ENCODE measurements at regions not wholly inside any gene's neighbourhood (a gene's known extent, or its start where the extent isn't known, plus 50 kb on each side); places are given as distances from the start of the nearest gene placed in this dataset.

DNA sequence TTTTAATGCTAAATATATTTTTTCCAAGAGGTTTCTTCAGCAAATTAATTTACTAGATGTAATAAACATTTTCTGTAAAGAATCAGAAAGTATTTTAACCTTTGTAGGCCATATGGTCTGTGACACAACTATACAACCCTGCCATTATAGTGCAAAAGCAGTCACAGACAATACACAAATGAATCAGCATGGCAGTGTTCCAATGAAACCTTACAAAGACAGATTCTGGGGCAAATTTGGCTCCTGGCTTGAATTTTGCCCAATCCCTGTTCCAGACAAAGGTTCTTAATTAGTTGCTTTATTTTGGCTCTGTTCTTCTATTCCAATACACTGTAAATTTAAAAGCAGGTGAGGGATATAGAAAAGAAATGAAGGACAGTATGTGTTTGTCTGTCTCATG is 352.5 kb downstream of the C12orf50 start:
- H3K27me3 Mint-ChIP-seq (ENCODE audit: insufficient read depth, unreplicated experiment), result no peaks in the 10 kb centered on the region
- POLR2A ChIA-PET, result no interaction called here
- no peaks in the 10 kb centered on the region for H3K36me3 Mint-ChIP-seq (ENCODE audit: insufficient read depth, unreplicated experiment)
- H3K4me3 Mint-ChIP-seq (ENCODE audit: unreplicated experiment), result no peak overlapping the region
- DNase-seq (ENCODE audit: unreplicated experiment), result peak; percentile 45
- TF ChIP-seq, protein P1, sequence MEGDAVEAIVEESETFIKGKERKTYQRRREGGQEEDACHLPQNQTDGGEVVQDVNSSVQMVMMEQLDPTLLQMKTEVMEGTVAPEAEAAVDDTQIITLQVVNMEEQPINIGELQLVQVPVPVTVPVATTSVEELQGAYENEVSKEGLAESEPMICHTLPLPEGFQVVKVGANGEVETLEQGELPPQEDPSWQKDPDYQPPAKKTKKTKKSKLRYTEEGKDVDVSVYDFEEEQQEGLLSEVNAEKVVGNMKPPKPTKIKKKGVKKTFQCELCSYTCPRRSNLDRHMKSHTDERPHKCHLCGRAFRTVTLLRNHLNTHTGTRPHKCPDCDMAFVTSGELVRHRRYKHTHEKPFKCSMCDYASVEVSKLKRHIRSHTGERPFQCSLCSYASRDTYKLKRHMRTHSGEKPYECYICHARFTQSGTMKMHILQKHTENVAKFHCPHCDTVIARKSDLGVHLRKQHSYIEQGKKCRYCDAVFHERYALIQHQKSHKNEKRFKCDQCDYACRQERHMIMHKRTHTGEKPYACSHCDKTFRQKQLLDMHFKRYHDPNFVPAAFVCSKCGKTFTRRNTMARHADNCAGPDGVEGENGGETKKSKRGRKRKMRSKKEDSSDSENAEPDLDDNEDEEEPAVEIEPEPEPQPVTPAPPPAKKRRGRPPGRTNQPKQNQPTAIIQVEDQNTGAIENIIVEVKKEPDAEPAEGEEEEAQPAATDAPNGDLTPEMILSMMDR (IDR thresholded peaks at IDR 0.05; ENCODE audit: unreplicated experiment), result no peak
- intact Hi-C loops (cut with micrococcal nuclease), result no loop called here
- H3K27ac Mint-ChIP-seq (ENCODE audit: low read depth, unreplicated experiment), result peak overlapping the region; percentile 23
- no TSS peak for BruUV-seq (replicated peaks)
- no peaks in the 10 kb centered on the region for H3K9me3 Mint-ChIP-seq (ENCODE audit: unreplicated experiment)
- CTCF ChIA-PET, result no interaction called here
- H3K4me1 Mint-ChIP-seq (ENCODE audit: insufficient read depth, unreplicated experiment), result no peaks in the 10 kb centered on the region

DNA sequence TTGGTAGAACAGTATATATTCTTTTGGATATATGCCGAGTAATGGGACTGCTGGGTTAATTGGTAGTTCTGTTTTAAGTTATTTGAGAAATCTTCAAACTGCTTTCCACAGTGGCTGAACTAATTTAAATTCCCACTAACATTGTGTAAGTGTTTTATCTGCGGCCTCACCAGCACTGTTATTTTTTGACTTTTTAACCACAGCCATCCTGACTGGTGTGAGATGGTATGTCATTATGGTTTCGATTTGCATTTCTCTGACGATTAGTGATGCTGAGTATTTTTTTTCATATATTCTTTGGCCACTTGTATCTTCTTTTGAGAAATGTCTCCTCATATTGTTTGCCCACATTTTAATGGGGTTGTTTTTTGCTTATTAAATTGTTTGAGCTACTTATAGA is 357.4 kb downstream of the C12orf50 start:
- DNase-seq (ENCODE audit: unreplicated experiment), result no peak
- intact Hi-C loops (cut with micrococcal nuclease), result no loop called here
- Mint-ChIP-seq H3K9me3 (ENCODE audit: unreplicated experiment) (no peaks in the 10 kb centered on the region), H3K36me3 (ENCODE audit: insufficient read depth, unreplicated experiment) (no peaks in the 10 kb centered on the region), H3K4me3 (ENCODE audit: unreplicated experiment) (no peak overlapping the region), H3K4me1 (ENCODE audit: insufficient read depth, unreplicated experiment) (peaks cover 4% of the 10 kb centered on the region), H3K27ac (ENCODE audit: low read depth, unreplicated experiment) (no peak overlapping the region), H3K27me3 (ENCODE audit: insufficient read depth, unreplicated experiment) (no peaks in the 10 kb centered on the region)
- TF ChIP-seq, protein P1 (IDR thresholded peaks at IDR 0.05; ENCODE audit: unreplicated experiment), result no peak
- ChIA-PET CTCF (interaction anchor here (0.6 to 1.5 kb wide), 4 partner anchors 170 to 939 kb away, joined by 3 to 6 read pairs (median 4); no protein-coding TSS in a partner anchor), POLR2A (interaction anchor here (0.6 kb wide), 2 partner anchors 178 to 293 kb away, joined by 3 read pairs; no protein-coding TSS in a partner anchor)
- no TSS peak for BruUV-seq (replicated peaks)

DNA sequence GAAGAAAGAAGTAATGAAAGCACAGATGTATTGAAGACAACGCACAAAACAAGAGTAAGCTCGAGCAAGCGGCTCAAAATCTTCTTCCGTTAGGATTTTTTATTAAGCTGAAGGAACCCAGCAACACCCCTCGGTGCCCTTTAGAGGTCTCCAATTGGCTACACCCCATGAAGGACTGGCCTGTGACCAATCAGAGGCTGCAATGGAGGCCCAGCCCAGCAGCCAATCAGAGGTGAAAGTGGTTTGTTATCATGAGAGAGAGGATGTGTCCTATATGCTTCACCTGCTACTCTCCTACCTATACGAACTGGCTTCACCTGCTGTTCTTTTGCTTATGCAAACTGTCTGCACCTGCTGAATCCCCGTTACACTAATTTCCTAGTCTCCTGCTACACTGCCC is 358.8 kb downstream of the C12orf50 start:
- CTCF ChIA-PET, result no interaction called here
- Mint-ChIP-seq H3K27ac (ENCODE audit: low read depth, unreplicated experiment) (no peak overlapping the region), H3K4me3 (ENCODE audit: unreplicated experiment) (no peak overlapping the region), H3K27me3 (ENCODE audit: insufficient read depth, unreplicated experiment) (no peaks in the 10 kb centered on the region), H3K36me3 (ENCODE audit: insufficient read depth, unreplicated experiment) (no peaks in the 10 kb centered on the region), H3K9me3 (ENCODE audit: unreplicated experiment) (no peaks in the 10 kb centered on the region), H3K4me1 (ENCODE audit: insufficient read depth, unreplicated experiment) (peaks cover 4% of the 10 kb centered on the region)
- TF ChIP-seq, protein P1 (IDR thresholded peaks at IDR 0.05; ENCODE audit: unreplicated experiment), result no peak
- no TSS peak for BruUV-seq (replicated peaks)
- DNase-seq (ENCODE audit: unreplicated experiment), result no peak
- POLR2A ChIA-PET, result no interaction called here
- intact Hi-C loops (cut with micrococcal nuclease), result no loop called here

DNA sequence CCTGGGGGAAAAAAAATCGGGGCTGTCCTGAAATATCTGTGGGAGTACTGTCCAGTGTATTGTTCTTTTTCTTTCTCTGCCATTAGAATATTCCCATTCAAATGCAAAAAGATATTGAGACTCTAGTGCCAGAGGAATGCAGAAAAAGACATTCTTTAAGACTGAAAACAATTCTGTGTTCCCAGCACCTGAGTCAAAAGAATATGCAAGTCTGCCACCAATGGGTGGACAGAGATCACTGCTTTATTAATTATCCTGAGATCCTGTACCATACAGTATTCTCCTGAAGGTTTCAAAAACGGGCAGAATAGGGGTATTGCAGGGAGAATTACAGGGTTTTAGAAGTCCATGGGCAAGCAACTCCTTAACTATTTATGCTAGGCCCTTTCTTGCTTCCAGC is 361.8 kb downstream of the C12orf50 start:
- Mint-ChIP-seq H3K4me1 (ENCODE audit: insufficient read depth, unreplicated experiment) (peaks cover 8% of the 10 kb centered on the region), H3K27ac (ENCODE audit: low read depth, unreplicated experiment) (no peak overlapping the region), H3K36me3 (ENCODE audit: insufficient read depth, unreplicated experiment) (no peaks in the 10 kb centered on the region), H3K9me3 (ENCODE audit: unreplicated experiment) (no peaks in the 10 kb centered on the region), H3K4me3 (ENCODE audit: unreplicated experiment) (no peak overlapping the region), H3K27me3 (ENCODE audit: insufficient read depth, unreplicated experiment) (no peaks in the 10 kb centered on the region)
- BruUV-seq (replicated peaks), result no TSS peak
- POLR2A ChIA-PET, result no interaction called here
- CTCF ChIA-PET, result interaction anchor here (0.6 to 1.9 kb wide), 7 partner anchors 76 to 1466 kb away, joined by 3 to 6 read pairs (median 4); no protein-coding TSS in a partner anchor
- intact Hi-C loops (cut with micrococcal nuclease), result loop anchor here (5.0 to 10.0 kb wide), 6 partner anchors 180 to 1713 kb away; no protein-coding TSS in a partner anchor
- TF ChIP-seq, protein P1 (IDR thresholded peaks at IDR 0.05; ENCODE audit: unreplicated experiment), result peak; percentile 47
- DNase-seq (ENCODE audit: unreplicated experiment), result peak; percentile 55
